HG02970 (cell line): ENCODE measurements at regions not wholly inside any gene's neighbourhood (a gene's known extent, or its start where the extent isn't known, plus 50 kb on each side); places are given as distances from the start of the nearest gene placed in this dataset.
A peak's percentile ranks its signal among the peaks of the same experiment; 100 is the strongest.
"Not testable (repeated sequence)": the region's sequence is repeated elsewhere in the genome, so short reads cannot be mapped to it uniquely, and the experiment has no call there.

Experiments
- ATAC-seq: cut with Tn5 transposase; IDR thresholded peaks from one replicate; pipeline ENCODE4 v1.9.1; 2021; ENCODE audit warnings: mild to moderate bottlenecking, moderate library complexity, moderate number of reproducible peaks; ENCODE audit not compliant: unreplicated experiment, low FRiP score

DNA sequence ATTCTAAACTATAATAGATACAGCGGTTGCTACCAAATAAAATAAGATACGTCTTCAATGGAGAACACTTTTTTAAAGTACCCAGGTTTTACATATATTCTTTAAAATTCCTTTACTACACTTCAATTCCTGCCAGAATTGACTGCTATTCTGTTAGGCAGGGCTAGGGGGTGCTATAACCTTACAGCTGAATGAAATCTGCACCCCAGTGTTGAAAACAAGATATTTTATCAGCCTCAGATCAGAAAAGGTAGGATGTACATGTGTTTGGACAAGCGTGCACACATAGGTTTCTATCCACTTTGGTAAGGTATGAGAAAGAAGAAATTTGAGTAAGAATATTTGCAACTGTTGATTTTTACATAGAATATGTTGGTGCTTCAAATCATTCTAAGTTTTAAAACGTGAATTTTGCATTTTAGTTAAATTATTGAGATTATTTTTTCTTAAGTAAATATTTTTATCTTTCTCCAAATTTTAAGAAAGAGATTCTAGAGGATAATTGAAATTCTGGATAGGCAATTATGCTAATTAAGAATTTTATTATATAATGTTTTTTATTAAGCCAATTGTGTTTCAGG is 490.8 kb upstream of the ADGRL4 start:
- peak; percentile 62 for ATAC-seq

- ATAC-seq, result no peak
These were observed 489.6 kb upstream of the ADGRL4 start for GRCh38 chr1:79496129-79496528.

- ATAC-seq, result not testable (repeated sequence)
These were observed 487.2 kb upstream of the ADGRL4 start for GRCh38 chr1:79493702-79494101.

- not testable (repeated sequence) for ATAC-seq
These were observed 482.1 kb upstream of the ADGRL4 start for GRCh38 chr1:79488572-79489121.

GRCh38 chr1:79478728-79479373 is 472.3 kb upstream of the ADGRL4 start:
- no peak for ATAC-seq

GRCh38 chr1:79478160-79478559 is 471.6 kb upstream of the ADGRL4 start:
- ATAC-seq, result no peak

DNA sequence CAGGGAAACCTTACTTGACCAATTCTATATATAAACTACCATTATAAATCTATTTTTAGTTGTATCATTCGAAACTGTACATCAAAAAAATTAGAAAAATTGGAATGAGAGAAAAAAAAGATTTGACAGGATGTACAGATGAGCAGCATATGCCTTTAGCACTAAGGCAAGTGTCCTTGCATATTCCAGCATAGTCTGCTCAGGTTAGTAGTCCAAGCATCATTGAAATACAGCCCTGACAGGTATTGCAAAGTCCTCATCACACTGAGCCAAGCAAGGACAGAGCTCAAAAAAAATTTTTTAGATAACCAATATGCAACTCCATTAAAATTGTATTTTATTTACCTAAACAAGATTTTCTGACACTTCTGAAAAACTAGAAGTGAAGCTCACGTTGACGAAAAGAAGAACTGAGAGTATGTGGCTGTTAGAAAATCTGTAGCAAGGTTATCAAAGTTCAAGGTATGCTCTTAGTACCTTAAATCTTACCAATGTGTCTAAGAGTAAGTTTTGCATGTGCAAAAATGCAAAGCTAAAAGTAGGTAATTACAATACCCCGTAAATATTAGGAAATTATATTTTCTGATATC is 465.6 kb upstream of the ADGRL4 start:
- ATAC-seq, result peak; percentile 80

DNA sequence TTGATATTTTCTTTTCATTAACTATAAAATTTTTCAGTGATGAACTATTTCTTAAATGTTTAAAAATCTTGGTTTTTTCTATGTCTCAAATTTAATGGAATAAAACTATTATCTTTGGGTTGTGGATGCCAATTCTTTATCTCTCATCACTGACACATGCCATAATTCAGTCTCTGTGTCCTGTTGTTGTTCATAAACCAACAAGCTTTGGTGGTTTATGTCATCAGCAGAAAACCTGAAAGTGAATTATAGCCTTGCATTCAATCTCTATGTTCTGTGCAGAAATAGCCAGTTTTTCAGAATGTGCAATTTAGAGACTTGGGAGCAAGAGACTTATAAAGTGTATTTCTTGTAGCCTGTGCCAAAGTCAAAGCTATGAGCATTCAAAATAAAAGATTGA is 462.6 kb upstream of the ADGRL4 start:
- ATAC-seq, result no peak

DNA sequence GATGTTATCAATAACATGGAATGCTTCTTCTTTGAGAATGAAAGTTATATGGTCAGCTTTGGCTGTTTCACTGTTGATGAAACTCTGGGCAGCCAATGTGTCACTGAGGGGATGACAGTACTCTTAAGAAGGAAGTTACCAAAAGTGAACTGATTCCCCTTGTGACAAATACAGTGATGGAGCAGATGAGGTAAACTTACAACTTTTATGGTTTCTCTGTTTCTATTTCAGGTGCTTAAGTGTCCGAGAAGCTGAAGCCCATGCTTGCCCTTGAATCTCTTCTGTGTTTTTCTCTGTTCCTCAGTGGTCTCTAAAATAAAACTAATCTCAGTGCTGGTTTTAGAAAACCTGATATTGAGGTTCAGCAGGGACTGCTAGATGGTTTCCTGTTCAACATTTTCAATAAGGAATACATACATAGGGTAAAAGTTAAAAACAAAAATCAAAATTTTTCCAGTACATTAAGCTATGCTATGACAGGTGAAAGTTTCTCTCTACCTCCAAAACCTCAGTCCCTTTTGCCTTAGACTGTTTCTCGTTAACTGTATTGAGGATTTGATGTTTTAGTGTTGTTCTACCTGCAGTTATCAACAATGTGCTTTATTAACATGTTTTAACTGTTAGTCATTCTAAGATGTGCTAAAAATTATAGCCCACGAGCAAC is 454.4 kb upstream of the ADGRL4 start:
- peak; percentile 98 for ATAC-seq

- ATAC-seq, result no peak
These were observed 451.2 kb upstream of the ADGRL4 start for GRCh38 chr1:79457562-79458224.

DNA sequence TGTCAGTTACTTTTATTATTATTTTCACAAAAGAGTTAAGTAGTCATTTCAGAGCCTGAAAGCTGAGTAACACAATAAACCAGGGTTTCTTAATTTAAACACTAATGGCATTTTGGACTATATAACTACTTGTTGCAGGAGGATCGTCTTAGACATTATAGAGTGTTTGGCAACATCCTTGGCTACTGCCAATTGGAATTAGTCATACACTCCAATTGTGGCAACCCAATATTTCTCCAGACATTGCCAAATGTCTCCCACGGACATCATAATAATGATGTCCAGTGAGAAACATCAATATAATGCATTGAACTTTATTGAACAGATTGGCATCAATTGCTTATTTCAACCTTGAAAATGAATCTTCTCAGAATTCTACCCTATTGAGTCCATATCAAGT is 441.9 kb upstream of the ADGRL4 start:
- no peak for ATAC-seq

GRCh38 chr1:79441238-79441637 is 434.7 kb upstream of the ADGRL4 start:
- ATAC-seq, result no peak

DNA sequence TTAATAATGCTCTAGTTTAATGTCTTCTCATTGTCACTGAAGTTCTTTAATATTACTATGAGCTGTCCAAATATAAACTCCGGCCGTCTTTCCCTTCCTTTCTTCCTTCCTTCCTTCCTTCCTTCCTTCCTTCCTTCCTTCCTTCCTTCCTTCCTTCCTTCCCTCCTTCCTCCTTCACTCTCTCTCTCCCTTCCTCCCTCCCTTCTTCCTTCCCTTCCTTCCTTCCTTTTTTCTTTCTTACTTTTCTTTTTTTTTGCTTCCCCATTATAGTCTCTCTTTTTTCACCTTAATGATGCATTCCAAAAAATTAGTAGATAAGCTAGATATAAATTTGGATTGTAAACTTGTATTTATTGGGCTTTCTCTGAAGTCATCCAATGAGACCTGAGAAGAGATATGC is 431.0 kb upstream of the ADGRL4 start:
- ATAC-seq, result no peak

GRCh38 chr1:79431340-79431739 is 424.8 kb upstream of the ADGRL4 start:
- no peak for ATAC-seq

DNA sequence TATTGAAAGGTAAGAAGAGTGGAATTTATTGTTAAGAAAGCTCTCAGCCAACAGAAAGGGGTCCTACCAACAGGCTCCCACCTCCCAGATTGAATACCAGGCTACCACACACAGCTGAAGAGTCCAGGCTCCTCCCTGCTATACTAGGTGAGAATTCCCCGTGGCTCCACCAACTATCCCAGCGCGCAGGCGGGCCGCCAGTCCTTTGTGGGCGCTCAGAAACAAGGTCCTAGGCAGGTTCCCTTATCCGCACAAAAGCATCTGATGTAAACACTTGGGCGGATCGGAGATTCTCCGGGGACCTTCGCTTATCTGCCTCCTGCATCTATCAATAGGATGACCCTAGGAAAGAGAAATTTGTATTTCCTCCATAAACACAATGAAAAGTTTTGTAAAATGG is 423.9 kb upstream of the ADGRL4 start:
- no peak for ATAC-seq

DNA sequence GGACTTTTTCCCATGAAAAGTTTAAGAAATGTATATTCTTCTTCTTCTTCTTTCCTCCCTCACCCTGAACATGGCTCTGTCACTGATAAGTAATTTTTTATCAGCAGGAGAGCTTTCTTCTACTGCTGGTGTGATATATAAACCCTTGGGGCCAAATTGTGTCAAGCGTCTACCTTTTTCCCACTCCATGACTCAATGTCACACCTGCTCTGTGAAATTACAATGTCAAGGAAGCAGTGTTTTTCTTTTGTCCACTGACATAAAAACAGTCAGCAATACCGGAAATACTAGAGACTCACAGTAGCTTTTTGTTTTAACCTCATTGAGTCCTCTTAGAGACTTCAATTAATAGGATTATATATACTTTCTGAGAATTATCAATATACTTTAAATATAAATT is 416.2 kb upstream of the ADGRL4 start:
- ATAC-seq, result no peak

GRCh38 chr1:79398501-79398900 is 392.0 kb upstream of the ADGRL4 start:
- ATAC-seq, result no peak

DNA sequence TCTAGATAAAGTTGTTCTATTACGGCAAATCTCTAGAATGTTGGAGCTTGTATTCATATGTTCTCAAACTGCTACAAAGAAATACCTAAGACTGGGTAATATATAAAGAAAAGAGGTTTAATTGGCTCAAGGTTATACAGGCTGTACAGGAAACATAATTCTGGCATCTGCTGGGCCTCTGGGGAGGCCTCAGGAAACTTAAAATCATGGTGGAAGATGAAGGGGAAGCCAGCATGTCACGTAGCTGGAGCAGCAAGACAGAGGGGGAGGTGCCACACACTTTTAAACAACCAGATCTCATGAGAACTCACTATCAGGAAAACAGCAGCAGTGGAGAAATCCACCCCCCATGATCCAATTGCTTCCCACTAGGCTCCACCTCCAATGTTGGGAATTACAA is 390.4 kb upstream of the ADGRL4 start:
- no peak for ATAC-seq

DNA sequence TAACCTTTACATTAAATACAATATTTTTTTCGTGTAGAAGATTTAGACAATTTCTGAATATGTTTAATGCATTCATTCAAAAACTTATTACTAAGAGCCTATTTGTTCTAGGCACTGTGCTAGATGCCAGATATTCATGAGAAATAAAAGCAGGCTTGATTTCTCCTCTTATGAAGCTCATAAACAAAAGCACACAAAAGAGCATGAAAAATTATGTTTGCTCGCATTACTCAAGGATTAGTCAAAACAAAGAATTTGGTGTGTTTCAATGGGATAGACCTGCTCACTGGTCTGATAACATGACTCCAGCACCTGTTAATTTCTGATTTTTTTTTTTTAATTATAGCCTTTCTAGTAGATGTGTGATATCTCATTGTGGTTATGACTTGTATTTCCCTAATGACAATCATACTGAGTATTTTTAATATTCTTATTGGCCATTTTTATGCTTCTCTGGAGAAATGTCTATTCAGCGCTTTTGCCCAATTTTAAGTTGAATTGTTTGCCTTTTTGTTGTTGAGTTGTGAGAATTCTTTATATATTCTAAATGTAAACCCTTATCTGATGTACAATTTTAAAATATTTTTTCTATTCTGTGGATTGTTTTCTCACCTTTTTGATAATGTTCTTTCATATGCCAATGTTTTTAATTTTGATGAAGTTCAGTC is 382.3 kb upstream of the ADGRL4 start:
- no peak for ATAC-seq

- no peak for ATAC-seq
These were observed 380.2 kb upstream of the ADGRL4 start for GRCh38 chr1:79386730-79387129.
